ENCODE measurements at regions not wholly inside any gene's neighbourhood (a gene's known extent, or its start where the extent isn't known, plus 50 kb on each side); places are given as distances from the start of the nearest gene placed in this dataset.

DNA sequence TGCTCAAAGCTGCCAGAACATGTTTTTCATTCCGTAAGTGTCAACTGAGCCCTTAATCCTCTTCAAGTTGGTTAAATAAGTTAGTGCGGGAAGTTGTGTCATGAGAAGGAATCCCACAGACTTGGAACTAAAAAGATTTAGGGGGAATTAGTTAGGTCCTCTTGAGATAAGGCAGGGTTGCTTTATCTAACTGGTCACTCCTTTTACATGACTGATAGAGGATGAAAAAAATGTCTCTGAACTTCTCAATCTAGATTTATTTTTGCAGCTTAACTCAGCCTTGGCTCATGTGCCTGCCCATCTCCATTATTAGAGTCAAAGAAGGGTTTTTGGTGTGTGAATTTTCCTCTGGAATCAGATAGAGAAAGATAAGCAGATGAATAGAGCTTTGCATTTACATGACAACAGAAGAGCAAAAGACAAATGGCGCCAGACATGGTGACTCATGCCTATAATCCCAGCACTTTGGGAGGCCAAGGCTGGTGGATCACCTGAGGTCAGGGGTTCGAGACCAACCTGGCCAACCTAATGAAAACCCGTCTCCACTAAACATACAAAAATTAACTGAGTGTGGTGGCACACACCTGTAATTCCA lies 882.9 kb downstream of the RPA4 start (continued):
- TF ChIP-seq, protein P1, sequence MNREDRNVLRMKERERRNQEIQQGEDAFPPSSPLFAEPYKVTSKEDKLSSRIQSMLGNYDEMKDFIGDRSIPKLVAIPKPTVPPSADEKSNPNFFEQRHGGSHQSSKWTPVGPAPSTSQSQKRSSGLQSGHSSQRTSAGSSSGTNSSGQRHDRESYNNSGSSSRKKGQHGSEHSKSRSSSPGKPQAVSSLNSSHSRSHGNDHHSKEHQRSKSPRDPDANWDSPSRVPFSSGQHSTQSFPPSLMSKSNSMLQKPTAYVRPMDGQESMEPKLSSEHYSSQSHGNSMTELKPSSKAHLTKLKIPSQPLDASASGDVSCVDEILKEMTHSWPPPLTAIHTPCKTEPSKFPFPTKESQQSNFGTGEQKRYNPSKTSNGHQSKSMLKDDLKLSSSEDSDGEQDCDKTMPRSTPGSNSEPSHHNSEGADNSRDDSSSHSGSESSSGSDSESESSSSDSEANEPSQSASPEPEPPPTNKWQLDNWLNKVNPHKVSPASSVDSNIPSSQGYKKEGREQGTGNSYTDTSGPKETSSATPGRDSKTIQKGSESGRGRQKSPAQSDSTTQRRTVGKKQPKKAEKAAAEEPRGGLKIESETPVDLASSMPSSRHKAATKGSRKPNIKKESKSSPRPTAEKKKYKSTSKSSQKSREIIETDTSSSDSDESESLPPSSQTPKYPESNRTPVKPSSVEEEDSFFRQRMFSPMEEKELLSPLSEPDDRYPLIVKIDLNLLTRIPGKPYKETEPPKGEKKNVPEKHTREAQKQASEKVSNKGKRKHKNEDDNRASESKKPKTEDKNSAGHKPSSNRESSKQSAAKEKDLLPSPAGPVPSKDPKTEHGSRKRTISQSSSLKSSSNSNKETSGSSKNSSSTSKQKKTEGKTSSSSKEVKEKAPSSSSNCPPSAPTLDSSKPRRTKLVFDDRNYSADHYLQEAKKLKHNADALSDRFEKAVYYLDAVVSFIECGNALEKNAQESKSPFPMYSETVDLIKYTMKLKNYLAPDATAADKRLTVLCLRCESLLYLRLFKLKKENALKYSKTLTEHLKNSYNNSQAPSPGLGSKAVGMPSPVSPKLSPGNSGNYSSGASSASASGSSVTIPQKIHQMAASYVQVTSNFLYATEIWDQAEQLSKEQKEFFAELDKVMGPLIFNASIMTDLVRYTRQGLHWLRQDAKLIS (CRISPR knock-in tag; IDR thresholded peaks at IDR 0.05; ENCODE audit: borderline replicate concordance): no peak
- TF ChIP-seq, protein P2, sequence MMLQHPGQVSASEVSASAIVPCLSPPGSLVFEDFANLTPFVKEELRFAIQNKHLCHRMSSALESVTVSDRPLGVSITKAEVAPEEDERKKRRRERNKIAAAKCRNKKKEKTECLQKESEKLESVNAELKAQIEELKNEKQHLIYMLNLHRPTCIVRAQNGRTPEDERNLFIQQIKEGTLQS (CRISPR knock-in tag; conservative IDR thresholded peaks at IDR 0.05): no peak
- TF ChIP-seq TCF7 (CRISPR knock-in tag; IDR thresholded peaks at IDR 0.05; ENCODE audit: low read depth): no peak
- TF ChIP-seq, protein P3, sequence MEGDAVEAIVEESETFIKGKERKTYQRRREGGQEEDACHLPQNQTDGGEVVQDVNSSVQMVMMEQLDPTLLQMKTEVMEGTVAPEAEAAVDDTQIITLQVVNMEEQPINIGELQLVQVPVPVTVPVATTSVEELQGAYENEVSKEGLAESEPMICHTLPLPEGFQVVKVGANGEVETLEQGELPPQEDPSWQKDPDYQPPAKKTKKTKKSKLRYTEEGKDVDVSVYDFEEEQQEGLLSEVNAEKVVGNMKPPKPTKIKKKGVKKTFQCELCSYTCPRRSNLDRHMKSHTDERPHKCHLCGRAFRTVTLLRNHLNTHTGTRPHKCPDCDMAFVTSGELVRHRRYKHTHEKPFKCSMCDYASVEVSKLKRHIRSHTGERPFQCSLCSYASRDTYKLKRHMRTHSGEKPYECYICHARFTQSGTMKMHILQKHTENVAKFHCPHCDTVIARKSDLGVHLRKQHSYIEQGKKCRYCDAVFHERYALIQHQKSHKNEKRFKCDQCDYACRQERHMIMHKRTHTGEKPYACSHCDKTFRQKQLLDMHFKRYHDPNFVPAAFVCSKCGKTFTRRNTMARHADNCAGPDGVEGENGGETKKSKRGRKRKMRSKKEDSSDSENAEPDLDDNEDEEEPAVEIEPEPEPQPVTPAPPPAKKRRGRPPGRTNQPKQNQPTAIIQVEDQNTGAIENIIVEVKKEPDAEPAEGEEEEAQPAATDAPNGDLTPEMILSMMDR (IDR thresholded peaks at IDR 0.05): no peak
- TF ChIP-seq ZBTB21 (CRISPR knock-in tag; IDR thresholded peaks at IDR 0.05; ENCODE audit: borderline replicate concordance): no peak
- TF ChIP-seq, protein P4, sequence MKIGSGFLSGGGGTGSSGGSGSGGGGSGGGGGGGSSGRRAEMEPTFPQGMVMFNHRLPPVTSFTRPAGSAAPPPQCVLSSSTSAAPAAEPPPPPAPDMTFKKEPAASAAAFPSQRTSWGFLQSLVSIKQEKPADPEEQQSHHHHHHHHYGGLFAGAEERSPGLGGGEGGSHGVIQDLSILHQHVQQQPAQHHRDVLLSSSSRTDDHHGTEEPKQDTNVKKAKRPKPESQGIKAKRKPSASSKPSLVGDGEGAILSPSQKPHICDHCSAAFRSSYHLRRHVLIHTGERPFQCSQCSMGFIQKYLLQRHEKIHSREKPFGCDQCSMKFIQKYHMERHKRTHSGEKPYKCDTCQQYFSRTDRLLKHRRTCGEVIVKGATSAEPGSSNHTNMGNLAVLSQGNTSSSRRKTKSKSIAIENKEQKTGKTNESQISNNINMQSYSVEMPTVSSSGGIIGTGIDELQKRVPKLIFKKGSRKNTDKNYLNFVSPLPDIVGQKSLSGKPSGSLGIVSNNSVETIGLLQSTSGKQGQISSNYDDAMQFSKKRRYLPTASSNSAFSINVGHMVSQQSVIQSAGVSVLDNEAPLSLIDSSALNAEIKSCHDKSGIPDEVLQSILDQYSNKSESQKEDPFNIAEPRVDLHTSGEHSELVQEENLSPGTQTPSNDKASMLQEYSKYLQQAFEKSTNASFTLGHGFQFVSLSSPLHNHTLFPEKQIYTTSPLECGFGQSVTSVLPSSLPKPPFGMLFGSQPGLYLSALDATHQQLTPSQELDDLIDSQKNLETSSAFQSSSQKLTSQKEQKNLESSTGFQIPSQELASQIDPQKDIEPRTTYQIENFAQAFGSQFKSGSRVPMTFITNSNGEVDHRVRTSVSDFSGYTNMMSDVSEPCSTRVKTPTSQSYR (CRISPR knock-in tag; IDR thresholded peaks at IDR 0.05): no peak
- TF ChIP-seq TEAD4 (CRISPR knock-in tag; IDR thresholded peaks at IDR 0.05): no peak
- no peak for TF ChIP-seq ZNF121 (CRISPR knock-in tag; IDR thresholded peaks at IDR 0.05)
- TF ChIP-seq, protein P5, sequence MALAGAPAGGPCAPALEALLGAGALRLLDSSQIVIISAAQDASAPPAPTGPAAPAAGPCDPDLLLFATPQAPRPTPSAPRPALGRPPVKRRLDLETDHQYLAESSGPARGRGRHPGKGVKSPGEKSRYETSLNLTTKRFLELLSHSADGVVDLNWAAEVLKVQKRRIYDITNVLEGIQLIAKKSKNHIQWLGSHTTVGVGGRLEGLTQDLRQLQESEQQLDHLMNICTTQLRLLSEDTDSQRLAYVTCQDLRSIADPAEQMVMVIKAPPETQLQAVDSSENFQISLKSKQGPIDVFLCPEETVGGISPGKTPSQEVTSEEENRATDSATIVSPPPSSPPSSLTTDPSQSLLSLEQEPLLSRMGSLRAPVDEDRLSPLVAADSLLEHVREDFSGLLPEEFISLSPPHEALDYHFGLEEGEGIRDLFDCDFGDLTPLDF (CRISPR knock-in tag; IDR thresholded peaks at IDR 0.05): no peak
- TF ChIP-seq, protein P6, sequence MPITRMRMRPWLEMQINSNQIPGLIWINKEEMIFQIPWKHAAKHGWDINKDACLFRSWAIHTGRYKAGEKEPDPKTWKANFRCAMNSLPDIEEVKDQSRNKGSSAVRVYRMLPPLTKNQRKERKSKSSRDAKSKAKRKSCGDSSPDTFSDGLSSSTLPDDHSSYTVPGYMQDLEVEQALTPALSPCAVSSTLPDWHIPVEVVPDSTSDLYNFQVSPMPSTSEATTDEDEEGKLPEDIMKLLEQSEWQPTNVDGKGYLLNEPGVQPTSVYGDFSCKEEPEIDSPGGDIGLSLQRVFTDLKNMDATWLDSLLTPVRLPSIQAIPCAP (CRISPR knock-in tag; IDR thresholded peaks at IDR 0.05): no peak
- TF ChIP-seq RORB (CRISPR knock-in tag; IDR thresholded peaks at IDR 0.05): no peak
- no peak for TF ChIP-seq ATF1 (CRISPR knock-in tag; IDR thresholded peaks at IDR 0.05)
- TF ChIP-seq ETV6 (CRISPR knock-in tag; IDR thresholded peaks at IDR 0.05): no peak

DNA sequence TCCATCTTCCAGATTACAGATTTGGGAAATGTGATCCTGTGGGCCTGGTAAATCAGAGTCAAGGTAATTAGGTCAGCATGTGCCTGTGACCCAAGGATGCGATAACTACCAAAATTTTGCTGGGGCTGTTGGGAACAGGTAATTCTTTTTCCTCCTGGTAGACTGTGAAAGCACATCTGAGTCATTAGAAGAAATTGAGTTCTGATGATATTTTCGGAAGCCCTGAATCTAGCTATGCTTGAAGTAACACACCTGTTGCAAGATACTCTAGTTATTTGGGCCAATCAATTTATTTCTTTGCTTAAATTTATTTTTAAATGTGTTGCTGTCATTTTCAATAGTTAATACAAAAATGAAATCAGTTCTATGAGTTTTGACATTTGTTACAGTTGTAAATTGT lies 903.6 kb downstream of the RPA4 start:
- H3K27ac Mint-ChIP-seq: no peak overlapping the region
- no peak overlapping the region for H3K4me3 Mint-ChIP-seq
- POLR2A ChIA-PET: no interaction called here
- ATAC-seq (no peak), DNase-seq (ENCODE audit: low spot score) (no peak)
- CTCF ChIA-PET: no interaction called here
- no peaks in the 10 kb centered on the region for H3K27me3 Mint-ChIP-seq (ENCODE audit: low read depth)
- H3K9me3 Mint-ChIP-seq: no peaks in the 10 kb centered on the region
- H3K4me1 Mint-ChIP-seq: no peaks in the 10 kb centered on the region
- H3K36me3 Mint-ChIP-seq: no peaks in the 10 kb centered on the region
- TF ChIP-seq NR2C2 (CRISPR knock-in tag; IDR thresholded peaks at IDR 0.05): no peak
- TF ChIP-seq, protein P7, sequence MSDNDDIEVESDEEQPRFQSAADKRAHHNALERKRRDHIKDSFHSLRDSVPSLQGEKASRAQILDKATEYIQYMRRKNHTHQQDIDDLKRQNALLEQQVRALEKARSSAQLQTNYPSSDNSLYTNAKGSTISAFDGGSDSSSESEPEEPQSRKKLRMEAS (CRISPR knock-in tag; IDR thresholded peaks at IDR 0.05): no peak
- TF ChIP-seq, protein P8, sequence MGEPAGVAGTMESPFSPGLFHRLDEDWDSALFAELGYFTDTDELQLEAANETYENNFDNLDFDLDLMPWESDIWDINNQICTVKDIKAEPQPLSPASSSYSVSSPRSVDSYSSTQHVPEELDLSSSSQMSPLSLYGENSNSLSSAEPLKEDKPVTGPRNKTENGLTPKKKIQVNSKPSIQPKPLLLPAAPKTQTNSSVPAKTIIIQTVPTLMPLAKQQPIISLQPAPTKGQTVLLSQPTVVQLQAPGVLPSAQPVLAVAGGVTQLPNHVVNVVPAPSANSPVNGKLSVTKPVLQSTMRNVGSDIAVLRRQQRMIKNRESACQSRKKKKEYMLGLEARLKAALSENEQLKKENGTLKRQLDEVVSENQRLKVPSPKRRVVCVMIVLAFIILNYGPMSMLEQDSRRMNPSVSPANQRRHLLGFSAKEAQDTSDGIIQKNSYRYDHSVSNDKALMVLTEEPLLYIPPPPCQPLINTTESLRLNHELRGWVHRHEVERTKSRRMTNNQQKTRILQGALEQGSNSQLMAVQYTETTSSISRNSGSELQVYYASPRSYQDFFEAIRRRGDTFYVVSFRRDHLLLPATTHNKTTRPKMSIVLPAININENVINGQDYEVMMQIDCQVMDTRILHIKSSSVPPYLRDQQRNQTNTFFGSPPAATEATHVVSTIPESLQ (CRISPR knock-in tag; IDR thresholded peaks at IDR 0.05): no peak
- TF ChIP-seq FOXJ3 (CRISPR knock-in tag; IDR thresholded peaks at IDR 0.05; ENCODE audit: borderline replicate concordance): no peak
- TF ChIP-seq ZNF423 (CRISPR knock-in tag; IDR thresholded peaks at IDR 0.05): no peak
- TF ChIP-seq TP53 (CRISPR knock-in tag; IDR thresholded peaks at IDR 0.05): no peak
- TF ChIP-seq, protein P9, sequence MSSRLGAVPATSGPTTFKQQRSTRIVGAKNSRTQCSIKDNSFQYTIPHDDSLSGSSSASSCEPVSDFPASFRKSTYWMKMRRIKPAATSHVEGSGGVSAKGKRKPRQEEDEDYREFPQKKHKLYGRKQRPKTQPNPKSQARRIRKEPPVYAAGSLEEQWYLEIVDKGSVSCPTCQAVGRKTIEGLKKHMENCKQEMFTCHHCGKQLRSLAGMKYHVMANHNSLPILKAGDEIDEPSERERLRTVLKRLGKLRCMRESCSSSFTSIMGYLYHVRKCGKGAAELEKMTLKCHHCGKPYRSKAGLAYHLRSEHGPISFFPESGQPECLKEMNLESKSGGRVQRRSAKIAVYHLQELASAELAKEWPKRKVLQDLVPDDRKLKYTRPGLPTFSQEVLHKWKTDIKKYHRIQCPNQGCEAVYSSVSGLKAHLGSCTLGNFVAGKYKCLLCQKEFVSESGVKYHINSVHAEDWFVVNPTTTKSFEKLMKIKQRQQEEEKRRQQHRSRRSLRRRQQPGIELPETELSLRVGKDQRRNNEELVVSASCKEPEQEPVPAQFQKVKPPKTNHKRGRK (CRISPR knock-in tag; IDR thresholded peaks at IDR 0.05; ENCODE audit: borderline replicate concordance): no peak
- TF ChIP-seq ZNF121 (CRISPR knock-in tag; IDR thresholded peaks at IDR 0.05): no peak
- no peak for TF ChIP-seq NFYB (CRISPR knock-in tag; conservative IDR thresholded peaks at IDR 0.05; ENCODE audit: low read depth)
- TF ChIP-seq, protein P2 (CRISPR knock-in tag; conservative IDR thresholded peaks at IDR 0.05): no peak
- TF ChIP-seq HMGA2 (CRISPR knock-in tag; IDR thresholded peaks at IDR 0.05): no peak
